ENCODE measurements at regions not wholly inside any gene's neighbourhood (a gene's known extent, or its start where the extent isn't known, plus 50 kb on each side); places are given as distances from the start of the nearest gene placed in this dataset.

GRCh38 chr5:1938310-1939000, 55.7 kb upstream of the IRX4 start:
- H3K79me2 ChIP-seq (ENCODE audit: insufficient read depth, low read length): no peaks in the 10 kb centered on the region
- ChIA-PET RAD21 (ENCODE audit: low non-redundant PET in 1 of 2, low total read pairs in 2 of 2, uncharacterized antibody in 2 of 2, unreplicated experiment in 2 of 2) (no interaction called here), CTCF (no interaction called here), POLR2A (no interaction called here)
- no peak for DNase-seq (ENCODE audit: low read depth, low spot score)
- ATAC-seq: no peak
- H4K20me1 ChIP-seq (ENCODE audit: insufficient read depth): no peaks in the 10 kb centered on the region
- intact Hi-C loops (cut with micrococcal nuclease): loop anchor here (10.0 kb wide), 1 partner anchor 134 kb away; the partner anchor contains the start of gene NDUFS6
- no peak overlapping the region for H3K4me3 ChIP-seq (replicated peaks in 1 of 2; ENCODE audit: low read depth in 1 of 2, low read length in 2 of 2)
- peaks cover 5% of the 10 kb centered on the region; the same call in 1 of the 2 replicates for H3K27me3 ChIP-seq (ENCODE audit: insufficient read depth, low read length)
- H3K9ac ChIP-seq (ENCODE audit: low read length): no peak overlapping the region
- TF ChIP-seq ELF1 (IDR thresholded peaks at IDR 0.05; ENCODE audit: borderline replicate concordance, low read depth) (no peak), ZFX (IDR thresholded peaks at IDR 0.05) (no peak), EGR1 (IDR thresholded peaks at IDR 0.05; ENCODE audit: low read depth) (no peak), POLR2AphosphoS5 (IDR thresholded peaks at IDR 0.05; ENCODE audit: low read depth, low read length) (no peak), ZBTB33 (IDR thresholded peaks at IDR 0.05; ENCODE audit: extremely low read depth, insufficient replicate concordance, low read length) (no peak), SIN3A (IDR thresholded peaks at IDR 0.05; ENCODE audit: low read depth) (no peak), FOSL1 (IDR thresholded peaks at IDR 0.05; ENCODE audit: low read depth) (no peak), CEBPB (IDR thresholded peaks at IDR 0.05; ENCODE audit: low read depth) (no peak), RAD21 (IDR thresholded peaks at IDR 0.05; ENCODE audit: low read depth) (no peak), ZNF274 (IDR thresholded peaks at IDR 0.05; ENCODE audit: low read depth, low read length) (no peak), EZH2phosphoT487 (IDR thresholded peaks at IDR 0.05; ENCODE audit: borderline replicate concordance) (no peak)
- BruUV-seq (replicated peaks): no TSS peak
- H3K9me3 ChIP-seq (ENCODE audit: control insufficient read depth in 1 of 2, insufficient read depth in 1 of 2, low read depth in 1 of 2, low read length in 2 of 2): no peaks in the 10 kb centered on the region
- no peak overlapping the region for H3K27ac ChIP-seq (ENCODE audit: low read depth, low read length)
- no peak overlapping the region for H2AFZ ChIP-seq (ENCODE audit: low read depth, low read length, poor library complexity, severe bottlenecking)
- no peaks in the 10 kb centered on the region for H3K36me3 ChIP-seq (ENCODE audit: control insufficient read depth in 1 of 2, insufficient read depth in 2 of 2, low read length in 2 of 2)
- H3K4me2 ChIP-seq (ENCODE audit: low read length): no peak overlapping the region
- no peaks in the 10 kb centered on the region for H3K9me2 ChIP-seq (ENCODE audit: insufficient read depth)
- H3K4me1 ChIP-seq (ENCODE audit: control insufficient read depth in 1 of 2, insufficient read depth in 2 of 2, low read length in 2 of 2): peaks cover 29 to 53% of the 10 kb centered on the region in 2 experiments

All from HCT116 (cell line).